ENCODE measurements at regions not wholly inside any gene's neighbourhood (a gene's known extent, or its start where the extent isn't known, plus 50 kb on each side); places are given as distances from the start of the nearest gene placed in this dataset.

DNA sequence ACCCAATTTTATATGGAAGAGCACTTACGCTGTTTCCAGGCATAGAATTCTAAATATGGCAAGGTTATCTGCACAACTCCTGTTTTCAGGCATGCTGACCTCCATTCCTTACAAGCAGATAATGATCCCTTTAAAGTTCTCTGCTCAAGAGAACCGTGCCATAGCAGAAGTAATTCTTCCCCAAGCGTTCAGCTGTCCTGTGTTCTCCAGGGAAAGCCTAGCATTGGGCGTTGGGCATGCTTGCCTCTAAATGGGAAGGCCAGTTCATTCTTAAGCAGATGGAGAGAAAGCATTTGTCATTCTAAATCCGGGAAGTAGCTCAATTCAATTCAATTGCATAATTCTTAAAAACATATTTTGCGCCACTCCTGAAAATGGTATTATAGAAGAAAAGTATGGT, 55.7 kb upstream of the EML4 start:
- Histone ChIP-seq H3K9ac (ENCODE audit: extremely low read depth, insufficient read length, low read length) (no peak overlapping the region), H3K4me2 (ENCODE audit: insufficient read depth, insufficient read length, low read length) (no peak overlapping the region), H3K4me1 (ENCODE audit: insufficient read depth, low read length) (no peaks in the 10 kb centered on the region; the same call in 1 of the 2 replicates), H3K23me2 (ENCODE audit: insufficient read length, low read depth, low read length, poor library complexity, severe bottlenecking) (no peaks in the 10 kb centered on the region), H3K9me3 (ENCODE audit: control insufficient read depth, low read depth, low read length) (no peaks in the 10 kb centered on the region), H2AFZ (ENCODE audit: low read length) (no peak overlapping the region), H3K56ac (ENCODE audit: insufficient read length, low read depth, low read length) (no peak overlapping the region), H3K23ac (ENCODE audit: insufficient read length, low read depth, low read length) (no peak overlapping the region), H2BK15ac (ENCODE audit: low read depth, low read length) (no peak overlapping the region), H3K18ac (ENCODE audit: insufficient read length, low read depth, low read length) (no peak overlapping the region), H4K91ac (ENCODE audit: insufficient read length, low read depth, low read length) (no peak overlapping the region), H2BK20ac (ENCODE audit: low read depth, low read length, poor library complexity, severe bottlenecking) (no peak overlapping the region), H4K5ac (ENCODE audit: insufficient read length, low read depth, low read length) (no peak overlapping the region), H3K79me1 (ENCODE audit: insufficient read depth, low read depth, low read length, poor library complexity, severe bottlenecking) (no peaks in the 10 kb centered on the region), H3K79me2 (ENCODE audit: insufficient read depth, low read length) (no peaks in the 10 kb centered on the region), H2AK5ac (ENCODE audit: insufficient read length, low read length) (no peak overlapping the region), H3K27me3 (ENCODE audit: insufficient read depth, low read length) (no peaks in the 10 kb centered on the region), H2BK12ac (ENCODE audit: insufficient read length, low read depth, low read length) (no peak overlapping the region), H3T11ph (ENCODE audit: low read length) (no peak overlapping the region), H3K14ac (ENCODE audit: insufficient read depth, low read length) (no peak overlapping the region), H3K27ac (ENCODE audit: insufficient read length, low read depth, low read length) (no peak overlapping the region), H3K4ac (ENCODE audit: low read depth, low read length) (no peak overlapping the region), H4K20me1 (ENCODE audit: control insufficient read depth, insufficient read depth, insufficient read length) (no peaks in the 10 kb centered on the region), H2BK5ac (ENCODE audit: insufficient read length, low read length) (no peak overlapping the region), H2BK120ac (ENCODE audit: low read depth, low read length, poor library complexity, severe bottlenecking) (no peak overlapping the region), H4K8ac (replicated peaks; ENCODE audit: insufficient read length, low read depth, low read length) (no peak overlapping the region)
- Mint-ChIP-seq H3K4me3 (no peak overlapping the region), H3K27ac (no peak overlapping the region), H3K4me1 (peaks cover 10 to 14% of the 10 kb centered on the region in 2 experiments), H3K27me3 (ENCODE audit: low read depth) (no peaks in the 10 kb centered on the region), H3K9me3 (no peaks in the 10 kb centered on the region; a peak in 1 of 5 replicates), H3K36me3 (ENCODE audit: insufficient read depth in 1 of 3, low read depth in 3 of 3) (no peaks in the 10 kb centered on the region)
- TF ChIP-seq, protein P1, sequence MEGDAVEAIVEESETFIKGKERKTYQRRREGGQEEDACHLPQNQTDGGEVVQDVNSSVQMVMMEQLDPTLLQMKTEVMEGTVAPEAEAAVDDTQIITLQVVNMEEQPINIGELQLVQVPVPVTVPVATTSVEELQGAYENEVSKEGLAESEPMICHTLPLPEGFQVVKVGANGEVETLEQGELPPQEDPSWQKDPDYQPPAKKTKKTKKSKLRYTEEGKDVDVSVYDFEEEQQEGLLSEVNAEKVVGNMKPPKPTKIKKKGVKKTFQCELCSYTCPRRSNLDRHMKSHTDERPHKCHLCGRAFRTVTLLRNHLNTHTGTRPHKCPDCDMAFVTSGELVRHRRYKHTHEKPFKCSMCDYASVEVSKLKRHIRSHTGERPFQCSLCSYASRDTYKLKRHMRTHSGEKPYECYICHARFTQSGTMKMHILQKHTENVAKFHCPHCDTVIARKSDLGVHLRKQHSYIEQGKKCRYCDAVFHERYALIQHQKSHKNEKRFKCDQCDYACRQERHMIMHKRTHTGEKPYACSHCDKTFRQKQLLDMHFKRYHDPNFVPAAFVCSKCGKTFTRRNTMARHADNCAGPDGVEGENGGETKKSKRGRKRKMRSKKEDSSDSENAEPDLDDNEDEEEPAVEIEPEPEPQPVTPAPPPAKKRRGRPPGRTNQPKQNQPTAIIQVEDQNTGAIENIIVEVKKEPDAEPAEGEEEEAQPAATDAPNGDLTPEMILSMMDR (conservative IDR thresholded peaks at IDR 0.05): no peak
- WGBS (ENCODE audit: extremely low coverage, insufficient read length, low lambda C conversion rate): no CpG with 5 or more reads among the region's 6 CpGs
- DNase-seq: no peak

Data from H9 (cell line).